Sigmoid colon (tissue), 4 donors: ENCODE measurements at regions not wholly inside any gene's neighbourhood (a gene's known extent, or its start where the extent isn't known, plus 50 kb on each side); places are given as distances from the start of the nearest gene placed in this dataset.

ENCODE experiments used
- EP300 ChIP-seq, 4 donors: sonication (generic); formaldehyde crosslinking; IDR thresholded peaks; one replicate each; pipeline ENCODE4 v1.6.1; 2017; ENCODE audit warnings: antibody characterized with exemption in 4 of 4
- POLR2A ChIP-seq, 2 donors: fragments of 450-650 bp; IDR thresholded peaks; one replicate each; pipeline ENCODE4 v1.6.1; 2016; ENCODE audit warnings: antibody characterized with exemption in 2 of 2, mild to moderate bottlenecking in 2 of 2, moderate library complexity in 2 of 2
- POLR2AphosphoS5 ChIP-seq, 4 donors: sonication (generic); formaldehyde crosslinking; IDR thresholded peaks; one replicate each; pipeline ENCODE4 v1.6.1; 2017; ENCODE audit warnings: antibody characterized with exemption in 4 of 4
- TF ChIP-seq, protein P1 (sequence below), 4 experiments: fragments of 450-650 bp in 3 of 4; fragments of 200-600 bp in 1 of 4; IDR thresholded peaks; one replicate each; pipeline ENCODE4 v1.5.1; 2016 to 2019; ENCODE audit warnings: antibody characterized with exemption in 4 of 4, mild to moderate bottlenecking in 3 of 4, moderate library complexity in 2 of 4

DNA sequence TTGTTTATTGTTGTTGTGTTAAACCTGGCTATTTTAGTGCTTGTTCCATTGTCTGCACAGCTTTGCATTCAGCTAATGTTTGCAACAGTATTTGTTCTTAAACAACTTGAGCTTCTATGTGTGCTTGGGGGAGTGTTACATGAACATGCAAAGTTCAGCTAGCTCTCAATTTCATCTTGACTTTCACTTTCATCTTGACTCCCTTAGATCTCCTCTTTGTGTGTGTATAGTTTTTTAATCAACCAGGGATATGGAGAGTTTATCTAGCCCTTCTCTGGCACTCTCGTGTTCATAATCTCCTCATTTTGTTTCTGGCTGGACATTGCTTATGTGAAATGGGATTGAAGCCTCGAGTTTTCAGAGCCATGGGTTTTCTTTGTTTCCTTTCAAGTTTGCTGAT is 212.4 kb upstream of the ZBTB20 start:
- TF ChIP-seq, protein P1, sequence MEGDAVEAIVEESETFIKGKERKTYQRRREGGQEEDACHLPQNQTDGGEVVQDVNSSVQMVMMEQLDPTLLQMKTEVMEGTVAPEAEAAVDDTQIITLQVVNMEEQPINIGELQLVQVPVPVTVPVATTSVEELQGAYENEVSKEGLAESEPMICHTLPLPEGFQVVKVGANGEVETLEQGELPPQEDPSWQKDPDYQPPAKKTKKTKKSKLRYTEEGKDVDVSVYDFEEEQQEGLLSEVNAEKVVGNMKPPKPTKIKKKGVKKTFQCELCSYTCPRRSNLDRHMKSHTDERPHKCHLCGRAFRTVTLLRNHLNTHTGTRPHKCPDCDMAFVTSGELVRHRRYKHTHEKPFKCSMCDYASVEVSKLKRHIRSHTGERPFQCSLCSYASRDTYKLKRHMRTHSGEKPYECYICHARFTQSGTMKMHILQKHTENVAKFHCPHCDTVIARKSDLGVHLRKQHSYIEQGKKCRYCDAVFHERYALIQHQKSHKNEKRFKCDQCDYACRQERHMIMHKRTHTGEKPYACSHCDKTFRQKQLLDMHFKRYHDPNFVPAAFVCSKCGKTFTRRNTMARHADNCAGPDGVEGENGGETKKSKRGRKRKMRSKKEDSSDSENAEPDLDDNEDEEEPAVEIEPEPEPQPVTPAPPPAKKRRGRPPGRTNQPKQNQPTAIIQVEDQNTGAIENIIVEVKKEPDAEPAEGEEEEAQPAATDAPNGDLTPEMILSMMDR (IDR thresholded peaks at IDR 0.05), result no peak
- TF ChIP-seq EP300 (IDR thresholded peaks at IDR 0.05) (no peak), POLR2A (IDR thresholded peaks at IDR 0.05) (no peak), POLR2AphosphoS5 (IDR thresholded peaks at IDR 0.05) (no peak)
